Panc1 (cell line): ENCODE measurements at regions not wholly inside any gene's neighbourhood (a gene's known extent, or its start where the extent isn't known, plus 50 kb on each side); places are given as distances from the start of the nearest gene placed in this dataset.

Experiments used
- ATAC-seq: fragments of 200-7000 bp; cut with Tn5 transposase; 2 replicates; pipeline ENCODE4 v1.9.1; 2020; ENCODE audit warnings: mild to moderate bottlenecking, moderate library complexity
- BruUV-seq: library from RNA; stranded (reverse); fragments of 400-500 nt; replicated peaks from 2 replicates; lab custom pipeline; 2021; lab: Mats Ljungman, UMichigan
- CTCF ChIA-PET: fragments of 300-600 bp; sonication (Branson Sonifier 250); formaldehyde crosslinking; loops from one replicate; lab custom pipeline; 2022; ENCODE audit warnings: antibody characterized with exemption; lab: Charles Lee
- POLR2A ChIA-PET: fragments of 300-600 bp; sonication (Branson Sonifier 250); formaldehyde crosslinking; loops from one replicate; lab custom pipeline; 2022; ENCODE audit warnings: antibody characterized with exemption; lab: Charles Lee
- DNase-seq: peaks from one replicate; pipeline ENCODE4 v3.0.0-alpha.2; 2010; ENCODE audit warnings: low read depth, low spot score
- H3K27ac ChIP-seq: 2 replicates; pipeline ENCODE4 v1.5.1; 2011; ENCODE audit warnings: mild to moderate bottlenecking, low read length, inconsistent platforms
- H3K27me3 ChIP-seq: fragments of 200-500 bp; sonication (Bioruptor generic); 2 replicates; pipeline ENCODE4 v1.6.0; 2014; ENCODE audit warnings: low read length, inconsistent platforms; ENCODE audit not compliant: control insufficient read depth, insufficient read depth
- H3K36me3 ChIP-seq: fragments of 200-500 bp; sonication (Bioruptor generic); 2 replicates; pipeline ENCODE4 v1.5.1; 2014; ENCODE audit warnings: inconsistent platforms, mild to moderate bottlenecking, low read length, moderate library complexity; ENCODE audit not compliant: control insufficient read depth, insufficient read depth
- H3K4me1 ChIP-seq: 2 replicates; pipeline ENCODE4 v1.5.1; 2011; ENCODE audit warnings: inconsistent platforms, mild to moderate bottlenecking, low read length, moderate library complexity; ENCODE audit not compliant: control insufficient read depth, insufficient read depth
- H3K4me3 ChIP-seq, 2 experiments: 2 replicates each; pipeline ENCODE4 v1.5.1; 2011 to 2012; ENCODE audit warnings: low read depth in 2 of 2, low read length in 2 of 2, mild to moderate bottlenecking in 2 of 2, inconsistent platforms in 1 of 2, moderate library complexity in 1 of 2
- H3K9me3 ChIP-seq: fragments of 200-500 bp; sonication (Bioruptor generic); 2 replicates; pipeline ENCODE4 v1.5.1; 2014; ENCODE audit warnings: low read depth, mild to moderate bottlenecking, inconsistent platforms, low read length, moderate library complexity; ENCODE audit not compliant: control insufficient read depth, insufficient read depth
- CTCF ChIP-seq: fragments of 450-650 bp; IDR thresholded peaks from 2 replicates; pipeline ENCODE4 v1.5.1; 2017; ENCODE audit warnings: mild to moderate bottlenecking
- POLR2AphosphoS5 ChIP-seq: IDR thresholded peaks from 2 replicates; pipeline ENCODE4 v1.6.1; 2012; ENCODE audit warnings: mild to moderate bottlenecking, low read depth, low read length, moderate library complexity
- REST ChIP-seq, 2 experiments: IDR thresholded peaks; 2 replicates each; pipeline ENCODE4 v1.6.1; 2011 to 2012; ENCODE audit warnings: low read depth in 2 of 2, control low read depth in 1 of 2, low read length in 1 of 2, mild to moderate bottlenecking in 1 of 2, moderate library complexity in 1 of 2; ENCODE audit not compliant: insufficient read depth in 1 of 2
- SIN3A ChIP-seq: IDR thresholded peaks from 2 replicates; pipeline ENCODE4 v1.6.1; 2012; ENCODE audit warnings: low read depth, mild to moderate bottlenecking, low read length, moderate library complexity, borderline replicate concordance; ENCODE audit not compliant: insufficient read depth
- TCF7L2 ChIP-seq: IDR thresholded peaks from 2 replicates; pipeline ENCODE4 v1.6.1; 2011; ENCODE audit warnings: mild to moderate bottlenecking, low read depth, low read length, inconsistent platforms
- in situ Hi-C: cut with HindIII; loops from 2 replicates; pipeline ENCODE4 v1.10.0; 2016; ENCODE audit warnings: low sequenced_read_pairs, low pct_unique_long_range_greater_than_20kb
- intact Hi-C: fragments of 100-400 bp; cut with micrococcal nuclease; formaldehyde crosslinking; loops from one replicate; pipeline ENCODE4 v1.10.0; 2022; ENCODE audit not compliant: unreplicated experiment

DNA sequence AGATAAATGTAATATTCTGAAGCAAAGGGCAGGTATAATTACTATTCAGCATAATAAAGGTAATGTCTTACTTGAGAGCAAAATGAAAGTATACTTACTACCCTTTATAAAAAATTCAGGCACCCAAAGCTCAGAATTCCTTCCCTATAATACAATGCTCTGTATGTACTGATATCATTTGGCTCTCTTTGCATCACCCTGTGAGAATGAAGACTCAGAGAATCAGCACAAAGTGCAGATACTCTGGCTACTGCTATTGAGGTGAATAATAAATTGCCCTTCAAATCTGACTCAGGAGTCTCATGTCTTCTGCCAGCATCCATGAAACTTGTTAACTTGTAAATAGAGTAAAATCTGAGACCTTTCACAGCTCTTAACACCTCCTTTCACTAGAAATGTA lies 108.5 kb upstream of the KCTD3 start:
- no peak for TF ChIP-seq TCF7L2
- no peak for TF ChIP-seq POLR2AphosphoS5
- TF ChIP-seq SIN3A = no peak
- H3K36me3 ChIP-seq = no peaks in the 10 kb centered on the region
- no peaks in the 10 kb centered on the region for H3K4me1 ChIP-seq
- BruUV-seq = no TSS peak
- intact Hi-C loops = no loop called here
- DNase-seq = no peak
- ChIA-PET POLR2A (no interaction called here), CTCF (no interaction called here)
- no peak overlapping the region for H3K27ac ChIP-seq
- H3K9me3 ChIP-seq = no peaks in the 10 kb centered on the region
- in situ Hi-C loops = no loop called here
- H3K4me3 ChIP-seq = no peak overlapping the region
- no peak for ATAC-seq
- H3K27me3 ChIP-seq = no peaks in the 10 kb centered on the region

DNA sequence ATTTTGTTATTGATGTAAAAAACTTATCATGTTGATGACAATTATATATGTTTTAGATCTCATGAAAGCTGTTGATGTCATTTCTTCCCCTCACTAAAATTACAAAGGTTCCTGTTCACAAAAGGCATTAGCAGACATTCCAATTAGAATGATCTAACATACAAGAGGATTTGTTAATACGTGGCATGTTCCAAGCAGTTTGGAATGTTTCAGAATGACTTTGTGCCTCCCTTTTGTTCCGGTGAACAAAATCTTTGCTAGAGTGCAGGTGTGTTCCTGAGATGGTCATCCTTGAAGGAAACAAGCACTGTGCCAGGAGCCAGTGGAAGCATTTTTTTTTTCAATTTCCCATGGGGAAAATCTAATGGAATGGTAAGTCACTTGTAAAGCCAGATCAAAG lies 108.0 kb upstream of the KCTD3 start:
- DNase-seq (no peak), ATAC-seq (no peak)
- ChIA-PET POLR2A (no interaction called here), CTCF (no interaction called here)
- Histone ChIP-seq H3K36me3 (no peaks in the 10 kb centered on the region), H3K27me3 (no peaks in the 10 kb centered on the region), H3K27ac (no peak overlapping the region), H3K9me3 (no peaks in the 10 kb centered on the region), H3K4me3 (no peak overlapping the region), H3K4me1 (no peaks in the 10 kb centered on the region)
- BruUV-seq = no TSS peak
- in situ Hi-C loops (no loop called here), intact Hi-C loops (no loop called here)
- no peak for TF ChIP-seq CTCF
- no peak for TF ChIP-seq REST (IDR thresholded peaks at IDR 0.05; ENCODE audit: insufficient read depth in 1 of 2, low read depth in 2 of 2, low read length in 1 of 2)
- no peak for TF ChIP-seq TCF7L2
- no peak for TF ChIP-seq POLR2AphosphoS5
- no peak for TF ChIP-seq SIN3A

DNA sequence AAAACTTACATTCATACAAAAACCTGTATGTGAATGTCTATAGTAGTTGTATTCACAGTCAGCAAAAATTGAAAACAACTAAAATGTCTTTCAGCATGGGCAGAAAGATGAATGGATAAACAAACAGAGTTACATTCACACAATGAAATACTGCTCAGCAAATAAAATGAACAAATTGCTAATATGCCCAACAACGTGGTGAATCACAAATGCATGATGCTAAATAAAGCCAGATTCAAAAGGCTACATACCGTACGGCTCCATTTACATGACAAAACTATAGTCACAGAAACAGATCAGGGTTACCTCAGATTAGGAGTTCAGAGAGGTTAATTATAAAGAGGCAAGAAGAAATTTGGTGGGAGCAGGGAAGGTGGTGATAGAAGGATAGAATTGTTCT lies 100.7 kb upstream of the KCTD3 start:
- intact Hi-C loops = no loop called here
- CTCF ChIA-PET = no interaction called here
- no TSS peak for BruUV-seq

More for the DNA sequence above, 100.7 kb upstream of the KCTD3 start:
- TF ChIP-seq REST (IDR thresholded peaks at IDR 0.05; ENCODE audit: insufficient read depth in 1 of 2, low read depth in 2 of 2, low read length in 1 of 2) (no peak), TCF7L2 (no peak), POLR2AphosphoS5 (no peak), SIN3A (no peak), CTCF (no peak)
- in situ Hi-C loops = no loop called here
- H3K9me3 ChIP-seq = no peaks in the 10 kb centered on the region
- DNase-seq = no peak
- no peak overlapping the region for H3K4me3 ChIP-seq
- POLR2A ChIA-PET = no interaction called here
- H3K4me1 ChIP-seq = no peaks in the 10 kb centered on the region
- no peaks in the 10 kb centered on the region for H3K27me3 ChIP-seq
- no peaks in the 10 kb centered on the region for H3K36me3 ChIP-seq
- no peak for ATAC-seq
- no peak overlapping the region for H3K27ac ChIP-seq
